ENCODE measurements at regions not wholly inside any gene's neighbourhood (a gene's known extent, or its start where the extent isn't known, plus 50 kb on each side); places are given as distances from the start of the nearest gene placed in this dataset.

- no peak overlapping the region for H3K27ac ChIP-seq
- TF ChIP-seq POLR2A (IDR thresholded peaks at IDR 0.05) (no peak), CTCF (IDR thresholded peaks at IDR 0.05) (no peak)
- no peaks in the 10 kb centered on the region for H3K36me3 ChIP-seq
- peaks cover 0 to 24% (median 2%) of the 10 kb centered on the region in 4 donors for H3K4me1 ChIP-seq
- no peak for DNase-seq
- no peaks in the 10 kb centered on the region for H3K9me3 ChIP-seq
- H3K4me3 ChIP-seq: no peak overlapping the region
- H3K27me3 ChIP-seq: no peaks in the 10 kb centered on the region
Observed at GRCh38 chr3:193972832-193973231, 163.1 kb upstream of the HES1 start.

- no peaks in the 10 kb centered on the region for H3K27me3 ChIP-seq
- H3K27ac ChIP-seq: no peak overlapping the region
- DNase-seq: no peak
- no peak for TF ChIP-seq POLR2A (IDR thresholded peaks at IDR 0.05)
- H3K4me3 ChIP-seq: no peak overlapping the region
- H3K9me3 ChIP-seq: no peaks in the 10 kb centered on the region
- peaks cover 0 to 24% (median 2%) of the 10 kb centered on the region in 4 donors for H3K4me1 ChIP-seq
- no peaks in the 10 kb centered on the region for H3K36me3 ChIP-seq
Observed at GRCh38 chr3:193974191-193974652, 161.7 kb upstream of the HES1 start.

GRCh38 chr3:193974671-193975535 is 161.0 kb upstream of the HES1 start:
- Histone ChIP-seq H3K27ac (no peak overlapping the region), H3K4me1 (peaks cover 0 to 24% (median 2%) of the 10 kb centered on the region in 4 donors), H3K36me3 (no peaks in the 10 kb centered on the region), H3K4me3 (no peak overlapping the region), H3K9me3 (no peaks in the 10 kb centered on the region), H3K27me3 (no peaks in the 10 kb centered on the region)
- DNase-seq: no peak
- no peak for TF ChIP-seq POLR2A (IDR thresholded peaks at IDR 0.05)
- TF ChIP-seq CTCF (IDR thresholded peaks at IDR 0.05): no peak

GRCh38 chr3:193977622-193978021 is 158.3 kb upstream of the HES1 start:
- Histone ChIP-seq H3K9me3 (no peaks in the 10 kb centered on the region), H3K4me1 (peaks cover 0 to 14% (median 0%) of the 10 kb centered on the region in 4 donors), H3K4me3 (no peak overlapping the region), H3K36me3 (no peaks in the 10 kb centered on the region), H3K27ac (no peak overlapping the region), H3K27me3 (no peaks in the 10 kb centered on the region)
- no peak for TF ChIP-seq POLR2A (IDR thresholded peaks at IDR 0.05)
- TF ChIP-seq CTCF (IDR thresholded peaks at IDR 0.05): no peak
- DNase-seq: no peak

GRCh38 chr3:193978030-193978429 is 157.9 kb upstream of the HES1 start:
- TF ChIP-seq POLR2A (IDR thresholded peaks at IDR 0.05) (no peak), CTCF (IDR thresholded peaks at IDR 0.05) (no peak)
- Histone ChIP-seq H3K27me3 (no peaks in the 10 kb centered on the region), H3K9me3 (no peaks in the 10 kb centered on the region), H3K4me3 (no peak overlapping the region), H3K4me1 (peaks cover 0 to 17% (median 0%) of the 10 kb centered on the region in 4 donors), H3K27ac (no peak overlapping the region), H3K36me3 (no peaks in the 10 kb centered on the region)
- no peak for DNase-seq

- H3K27ac ChIP-seq: no peak overlapping the region
- H3K36me3 ChIP-seq: no peaks in the 10 kb centered on the region
- H3K4me1 ChIP-seq: peaks cover 0 to 17% (median 0%) of the 10 kb centered on the region in 4 donors
- no peaks in the 10 kb centered on the region for H3K9me3 ChIP-seq
- TF ChIP-seq CTCF (IDR thresholded peaks at IDR 0.05) (no peak), POLR2A (IDR thresholded peaks at IDR 0.05) (no peak)
- no peak for DNase-seq
- no peak overlapping the region for H3K4me3 ChIP-seq
- no peaks in the 10 kb centered on the region for H3K27me3 ChIP-seq
Observed at GRCh38 chr3:193978486-193978885, 157.5 kb upstream of the HES1 start.
